T1000 (cell line): ENCODE measurements at regions not wholly inside any gene's neighbourhood (a gene's known extent, or its start where the extent isn't known, plus 50 kb on each side); places are given as distances from the start of the nearest gene placed in this dataset.

ENCODE experiments used
- DNase-seq: peaks from one replicate; lab custom pipeline; 2025; ENCODE audit warnings: mixed read lengths; lab: John Stamatoyannopoulos, UW

- no peak for DNase-seq
Observed at GRCh38 chr6:18674346-18674745, 287.2 kb downstream of the RNF144B start.

- no peak for DNase-seq
Observed at GRCh38 chr6:18675881-18676280, 288.7 kb downstream of the RNF144B start.

GRCh38 chr6:18676548-18676947 is 289.4 kb downstream of the RNF144B start:
- DNase-seq: no peak

GRCh38 chr6:18680842-18681241 is 293.7 kb downstream of the RNF144B start:
- DNase-seq: no peak

GRCh38 chr6:18681832-18682503 is 294.8 kb downstream of the RNF144B start:
- DNase-seq: no peak

GRCh38 chr6:18684343-18684742 is 297.2 kb downstream of the RNF144B start:
- DNase-seq: no peak

- DNase-seq: no peak
Observed at GRCh38 chr6:18692929-18693685, 306.0 kb downstream of the RNF144B start.

- no peak for DNase-seq
Observed at GRCh38 chr6:18693881-18694280, 306.7 kb downstream of the RNF144B start.

GRCh38 chr6:18703546-18703945 is 316.4 kb downstream of the RNF144B start:
- no peak for DNase-seq

- no peak for DNase-seq
Observed at GRCh38 chr6:18707714-18708439, 320.7 kb downstream of the RNF144B start.

GRCh38 chr6:18712595-18712994 is 325.4 kb downstream of the RNF144B start:
- DNase-seq: no peak

- DNase-seq: no peak
Observed at GRCh38 chr6:18720075-18720474, 332.9 kb downstream of the RNF144B start.

GRCh38 chr6:18724056-18724455 is 336.9 kb downstream of the RNF144B start:
- no peak for DNase-seq

GRCh38 chr6:18725449-18725848 is 338.3 kb downstream of the RNF144B start:
- no peak for DNase-seq

- no peak for DNase-seq
Observed at GRCh38 chr6:18733921-18734550, 346.9 kb downstream of the RNF144B start.

GRCh38 chr6:18741741-18742140 is 354.6 kb downstream of the RNF144B start:
- no peak for DNase-seq

- DNase-seq: no peak
Observed at GRCh38 chr6:18742406-18742805, 355.3 kb downstream of the RNF144B start.

GRCh38 chr6:18746727-18747126 is 359.6 kb downstream of the RNF144B start:
- no peak for DNase-seq

GRCh38 chr6:18748314-18748713 is 361.2 kb downstream of the RNF144B start:
- DNase-seq: no peak

GRCh38 chr6:18752278-18753068 is 365.3 kb downstream of the RNF144B start:
- DNase-seq: no peak

- no peak for DNase-seq
Observed at GRCh38 chr6:18753076-18753475, 365.9 kb downstream of the RNF144B start.

- DNase-seq: no peak
Observed at GRCh38 chr6:18763086-18763485, 375.9 kb downstream of the RNF144B start.
